GM23338 (cell line): ENCODE measurements at regions not wholly inside any gene's neighbourhood (a gene's known extent, or its start where the extent isn't known, plus 50 kb on each side); places are given as distances from the start of the nearest gene placed in this dataset.

ENCODE experiments used
- ATAC-seq: fragments of 200-7000 bp; cut with Tn5 transposase; 3 replicates; pipeline ENCODE4 v1.9.1; 2020
- DNase-seq: peaks from one replicate; pipeline ENCODE4 v3.0.0-alpha.2; 2015; ENCODE audit warnings: low spot score
- H2AFZ ChIP-seq: fragments of 200-600 bp; sonication (generic); 2 replicates; pipeline ENCODE4 v1.8.0; 2016; ENCODE audit warnings: antibody characterized with exemption, mild to moderate bottlenecking, moderate library complexity
- H3F3A ChIP-seq: fragments of 200-600 bp; sonication (generic); replicated peaks from 2 replicates; pipeline ENCODE4 v1.8.0; 2017; ENCODE audit warnings: antibody characterized with exemption, mixed run types, low read depth
- H3K27ac ChIP-seq: fragments of 200-600 bp; sonication (generic); 2 replicates; pipeline ENCODE4 v1.6.1; 2016; ENCODE audit warnings: low read depth
- H3K27me3 ChIP-seq: fragments of 200-600 bp; sonication (generic); 2 replicates; pipeline ENCODE4 v1.8.0; 2016; ENCODE audit warnings: mild to moderate bottlenecking, mixed run types, moderate library complexity; ENCODE audit not compliant: insufficient read depth
- H3K36me3 ChIP-seq: fragments of 200-600 bp; sonication (generic); 2 replicates; pipeline ENCODE4 v1.8.0; 2016; ENCODE audit warnings: mild to moderate bottlenecking; ENCODE audit not compliant: insufficient read depth
- H3K4me1 ChIP-seq: fragments of 200-600 bp; sonication (generic); 2 replicates; pipeline ENCODE4 v1.8.0; 2016; ENCODE audit warnings: mild to moderate bottlenecking, moderate library complexity; ENCODE audit not compliant: insufficient read depth
- H3K4me2 ChIP-seq: fragments of 200-600 bp; sonication (generic); 2 replicates; pipeline ENCODE4 v1.7.1; 2017; ENCODE audit warnings: mixed run types
- H3K4me3 ChIP-seq: fragments of 200-600 bp; sonication (generic); 2 replicates; pipeline ENCODE4 v1.6.1; 2016; ENCODE audit warnings: mixed run types
- H3K79me2 ChIP-seq: fragments of 200-600 bp; sonication (generic); replicated peaks from 2 replicates; pipeline ENCODE4 v1.8.0; 2017; ENCODE audit warnings: mild to moderate bottlenecking; ENCODE audit not compliant: insufficient read depth
- H3K9me2 ChIP-seq: fragments of 200-600 bp; sonication (generic); 2 replicates; pipeline ENCODE4 v1.8.0; 2017; ENCODE audit not compliant: insufficient read depth
- H4K20me1 ChIP-seq: fragments of 200-600 bp; sonication (generic); replicated peaks from 2 replicates; pipeline ENCODE4 v1.8.0; 2017; ENCODE audit warnings: mild to moderate bottlenecking; ENCODE audit not compliant: insufficient read depth
- H3K27ac Mint-ChIP-seq: 2 replicates; pipeline ENCODE4 v1.8.0; 2020; ENCODE audit warnings: inconsistent platforms, mild to moderate bottlenecking, moderate library complexity, mixed read lengths
- H3K27me3 Mint-ChIP-seq: 3 replicates; pipeline ENCODE4 v1.8.0; 2022; ENCODE audit warnings: low read depth, mild to moderate bottlenecking, moderate library complexity, mixed read lengths, inconsistent platforms; ENCODE audit not compliant: insufficient read depth, poor library complexity
- H3K36me3 Mint-ChIP-seq: 3 replicates; pipeline ENCODE4 v1.8.0; 2021; ENCODE audit warnings: low read depth, mild to moderate bottlenecking, inconsistent platforms, moderate library complexity, mixed read lengths
- H3K4me1 Mint-ChIP-seq: 3 replicates; pipeline ENCODE4 v1.8.0; 2020; ENCODE audit warnings: mild to moderate bottlenecking, inconsistent platforms, mixed read lengths
- H3K4me3 Mint-ChIP-seq: 3 replicates; pipeline ENCODE4 v1.8.0; 2021; ENCODE audit warnings: moderate library complexity, mild to moderate bottlenecking, inconsistent platforms, mixed read lengths
- H3K9me3 Mint-ChIP-seq: 3 replicates; pipeline ENCODE4 v1.8.0; 2020; ENCODE audit warnings: moderate library complexity, mild to moderate bottlenecking, inconsistent platforms, mixed read lengths
- EZH2 ChIP-seq: fragments of 200-600 bp; sonication (generic); IDR thresholded peaks from one replicate; pipeline ENCODE4 v1.8.0; 2017; ENCODE audit warnings: antibody characterized with exemption, mild to moderate bottlenecking, low read depth; ENCODE audit not compliant: unreplicated experiment
- JUNB ChIP-seq: IDR thresholded peaks from one replicate; pipeline ENCODE4 v1.6.1; 2016; ENCODE audit warnings: antibody characterized with exemption; ENCODE audit not compliant: unreplicated experiment
- POLR2AphosphoS5 ChIP-seq: IDR thresholded peaks from 2 replicates; pipeline ENCODE4 v1.6.1; 2016; ENCODE audit warnings: antibody characterized with exemption, low read depth
- REST ChIP-seq: IDR thresholded peaks from one replicate; pipeline ENCODE4 v1.6.1; 2018; ENCODE audit warnings: antibody characterized with exemption; ENCODE audit not compliant: unreplicated experiment
- ZNF114 ChIP-seq: fragments of 250-450 bp; sonication (Bioruptor Pico); IDR thresholded peaks from 2 replicates; pipeline ENCODE4 v1.5.0; 2020; ENCODE audit warnings: mild to moderate bottlenecking, moderate library complexity
- ZNF462 ChIP-seq: fragments of 250-450 bp; sonication (Bioruptor Pico); IDR thresholded peaks from 2 replicates; pipeline ENCODE4 v1.5.0; 2020; ENCODE audit warnings: mild to moderate bottlenecking, moderate library complexity

- H3K27me3 ChIP-seq, result no peaks in the 10 kb centered on the region
Measured at GRCh38 chr13:108360139-108360538, 90.6 kb downstream of the TNFSF13B start.

More at GRCh38 chr13:108360139-108360538, 90.6 kb downstream of the TNFSF13B start:
- Histone ChIP-seq H3K4me1 (peaks cover 12% of the 10 kb centered on the region; the same call in 1 of the 2 replicates), H3K4me3 (no peak overlapping the region), H3K4me2 (no peak overlapping the region), H3K36me3 (no peaks in the 10 kb centered on the region), H3K79me2 (no peaks in the 10 kb centered on the region), H3K9me2 (0 out of 2 replicates have a peak, but pooled peaks cover 4% of the 10 kb centered on the region), H4K20me1 (no peaks in the 10 kb centered on the region), H3K27ac (no peak overlapping the region), H3F3A (no peaks in the 10 kb centered on the region), H2AFZ (no peak overlapping the region)
- TF ChIP-seq REST (no peak), POLR2AphosphoS5 (no peak), ZNF114 (CRISPR knock-in tag) (no peak), EZH2 (no peak), ZNF462 (CRISPR knock-in tag) (no peak), JUNB (no peak)
- H3K9me3 Mint-ChIP-seq, result no peaks in the 10 kb centered on the region
- H3K4me1 Mint-ChIP-seq, result peaks cover 16% of the 10 kb centered on the region
- no peaks in the 10 kb centered on the region for H3K36me3 Mint-ChIP-seq
- no peaks in the 10 kb centered on the region for H3K27me3 Mint-ChIP-seq
- no peak overlapping the region for H3K4me3 Mint-ChIP-seq
- DNase-seq, result no peak
- H3K27ac Mint-ChIP-seq, result no peak overlapping the region
- ATAC-seq, result no peak
